ENCODE measurements at regions not wholly inside any gene's neighbourhood (a gene's known extent, or its start where the extent isn't known, plus 50 kb on each side); places are given as distances from the start of the nearest gene placed in this dataset.
A peak's percentile ranks its signal among the peaks of the same experiment; 100 is the strongest.

DNA sequence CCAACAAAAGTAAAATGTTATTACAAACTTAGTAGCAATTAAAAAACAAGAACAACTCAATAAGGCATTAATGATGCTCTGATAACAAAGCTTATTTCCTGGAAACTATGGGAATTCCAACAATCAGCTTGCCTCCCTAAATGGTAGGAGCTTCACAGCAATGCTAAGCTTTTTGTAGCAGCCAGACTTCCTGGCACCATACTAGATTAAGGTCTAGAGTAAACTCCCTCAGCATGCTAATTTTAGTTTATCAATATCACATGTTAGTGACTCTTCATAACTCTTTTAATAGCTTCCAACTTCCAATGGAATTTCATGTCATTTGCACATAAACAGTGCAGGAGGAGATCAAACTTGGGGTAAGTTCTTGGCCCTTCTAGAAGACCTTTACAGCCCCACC lies 782.0 kb downstream of the MCTP2 start:
- TF ChIP-seq, protein P1, sequence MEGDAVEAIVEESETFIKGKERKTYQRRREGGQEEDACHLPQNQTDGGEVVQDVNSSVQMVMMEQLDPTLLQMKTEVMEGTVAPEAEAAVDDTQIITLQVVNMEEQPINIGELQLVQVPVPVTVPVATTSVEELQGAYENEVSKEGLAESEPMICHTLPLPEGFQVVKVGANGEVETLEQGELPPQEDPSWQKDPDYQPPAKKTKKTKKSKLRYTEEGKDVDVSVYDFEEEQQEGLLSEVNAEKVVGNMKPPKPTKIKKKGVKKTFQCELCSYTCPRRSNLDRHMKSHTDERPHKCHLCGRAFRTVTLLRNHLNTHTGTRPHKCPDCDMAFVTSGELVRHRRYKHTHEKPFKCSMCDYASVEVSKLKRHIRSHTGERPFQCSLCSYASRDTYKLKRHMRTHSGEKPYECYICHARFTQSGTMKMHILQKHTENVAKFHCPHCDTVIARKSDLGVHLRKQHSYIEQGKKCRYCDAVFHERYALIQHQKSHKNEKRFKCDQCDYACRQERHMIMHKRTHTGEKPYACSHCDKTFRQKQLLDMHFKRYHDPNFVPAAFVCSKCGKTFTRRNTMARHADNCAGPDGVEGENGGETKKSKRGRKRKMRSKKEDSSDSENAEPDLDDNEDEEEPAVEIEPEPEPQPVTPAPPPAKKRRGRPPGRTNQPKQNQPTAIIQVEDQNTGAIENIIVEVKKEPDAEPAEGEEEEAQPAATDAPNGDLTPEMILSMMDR (IDR thresholded peaks at IDR 0.05): no peak
- ChIA-PET CTCF (no interaction called here), POLR2A (no interaction called here)
- intact Hi-C loops (cut with micrococcal nuclease): no loop called here
- ATAC-seq (no peak), DNase-seq (no peak)
- no peak overlapping the region for H3K4me3 Mint-ChIP-seq
- no peak overlapping the region for H3K27ac Mint-ChIP-seq
- H3K4me1 Mint-ChIP-seq (ENCODE audit: low read depth): no peaks in the 10 kb centered on the region
- H3K9me3 Mint-ChIP-seq: no peaks in the 10 kb centered on the region
- H3K27me3 Mint-ChIP-seq: no peaks in the 10 kb centered on the region
- no peaks in the 10 kb centered on the region for H3K36me3 Mint-ChIP-seq (ENCODE audit: low read depth)

DNA sequence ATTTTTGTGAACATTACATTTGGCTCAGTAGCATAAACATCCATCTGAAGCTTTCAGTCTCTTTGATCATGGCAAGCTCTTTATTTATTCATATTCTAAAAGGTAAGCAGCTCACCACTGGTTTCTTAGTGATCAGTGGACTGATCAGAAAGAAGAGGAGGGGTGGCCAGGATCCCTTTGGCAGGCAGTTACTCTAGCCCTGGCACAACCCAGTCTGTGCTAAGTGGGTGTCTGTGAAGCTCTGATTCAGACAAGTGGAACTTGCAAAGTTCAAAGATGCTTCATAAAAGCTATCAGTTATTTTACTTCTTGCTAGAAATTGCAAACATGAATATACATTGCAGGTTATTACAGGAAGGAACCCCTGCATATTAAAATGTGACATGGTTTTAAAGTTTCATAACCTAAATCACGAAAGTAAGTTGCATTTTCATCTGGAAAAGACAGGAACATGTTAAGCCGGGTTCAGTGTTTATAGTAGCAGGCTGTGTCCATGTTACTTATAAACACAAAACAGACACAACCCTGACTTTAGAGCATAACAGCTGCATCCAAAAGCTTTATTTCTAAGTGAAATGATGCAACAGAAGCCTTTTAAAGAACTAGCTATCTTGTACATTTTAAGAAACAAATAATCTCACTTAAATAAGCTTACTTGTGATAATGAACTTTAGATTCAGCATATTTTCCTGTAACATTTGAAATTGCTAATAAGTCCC lies 785.3 kb downstream of the MCTP2 start:
- H3K4me3 Mint-ChIP-seq: no peak overlapping the region
- ATAC-seq (no peak), DNase-seq (no peak)
- no peaks in the 10 kb centered on the region for H3K36me3 Mint-ChIP-seq (ENCODE audit: low read depth)
- H3K27me3 Mint-ChIP-seq: no peaks in the 10 kb centered on the region
- TF ChIP-seq, protein P1 (IDR thresholded peaks at IDR 0.05): no peak
- ChIA-PET POLR2A (no interaction called here), CTCF (no interaction called here)
- H3K9me3 Mint-ChIP-seq: no peaks in the 10 kb centered on the region
- H3K27ac Mint-ChIP-seq: no peak overlapping the region
- intact Hi-C loops (cut with micrococcal nuclease): no loop called here
- H3K4me1 Mint-ChIP-seq (ENCODE audit: low read depth): no peaks in the 10 kb centered on the region

DNA sequence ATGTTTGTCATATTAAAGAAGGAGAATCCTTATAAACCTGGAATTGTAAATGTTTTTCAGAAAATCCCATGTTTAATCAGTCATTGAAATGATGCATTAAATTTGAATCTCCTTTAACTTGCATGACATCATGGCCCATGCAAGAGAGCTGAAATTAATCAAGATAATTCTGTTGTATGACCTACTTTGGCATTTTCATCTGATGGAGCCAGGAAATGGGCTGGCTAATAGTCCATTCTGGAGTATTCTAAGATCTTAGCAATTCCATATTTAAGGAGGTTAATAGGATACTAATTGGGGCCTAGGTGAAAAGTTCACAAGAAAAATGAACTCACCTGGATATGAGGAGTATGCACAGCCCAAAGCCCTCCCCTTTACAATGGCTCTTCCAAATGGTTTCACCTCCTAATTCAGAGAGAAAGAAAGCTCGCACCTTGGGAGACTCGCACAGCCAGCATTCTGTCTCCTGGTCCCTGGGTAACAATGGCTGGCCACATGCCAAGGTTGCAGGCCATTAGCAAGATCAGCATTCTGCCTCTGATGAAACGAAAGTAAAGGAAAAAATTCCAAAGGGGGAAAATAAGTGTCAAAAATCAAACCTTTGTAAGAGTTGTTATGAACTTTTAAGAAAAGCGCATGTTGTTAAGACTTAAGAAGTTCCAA lies 786.4 kb downstream of the MCTP2 start:
- H3K27me3 Mint-ChIP-seq: no peaks in the 10 kb centered on the region
- TF ChIP-seq, protein P1 (IDR thresholded peaks at IDR 0.05): no peak
- DNase-seq: no peak
- H3K9me3 Mint-ChIP-seq: no peaks in the 10 kb centered on the region
- ATAC-seq: no peak
- no peaks in the 10 kb centered on the region for H3K36me3 Mint-ChIP-seq (ENCODE audit: low read depth)
- no peak overlapping the region for H3K27ac Mint-ChIP-seq
- CTCF ChIA-PET: no interaction called here
- no peaks in the 10 kb centered on the region for H3K4me1 Mint-ChIP-seq (ENCODE audit: low read depth)
- intact Hi-C loops (cut with micrococcal nuclease): no loop called here
- POLR2A ChIA-PET: no interaction called here
- H3K4me3 Mint-ChIP-seq: no peak overlapping the region

DNA sequence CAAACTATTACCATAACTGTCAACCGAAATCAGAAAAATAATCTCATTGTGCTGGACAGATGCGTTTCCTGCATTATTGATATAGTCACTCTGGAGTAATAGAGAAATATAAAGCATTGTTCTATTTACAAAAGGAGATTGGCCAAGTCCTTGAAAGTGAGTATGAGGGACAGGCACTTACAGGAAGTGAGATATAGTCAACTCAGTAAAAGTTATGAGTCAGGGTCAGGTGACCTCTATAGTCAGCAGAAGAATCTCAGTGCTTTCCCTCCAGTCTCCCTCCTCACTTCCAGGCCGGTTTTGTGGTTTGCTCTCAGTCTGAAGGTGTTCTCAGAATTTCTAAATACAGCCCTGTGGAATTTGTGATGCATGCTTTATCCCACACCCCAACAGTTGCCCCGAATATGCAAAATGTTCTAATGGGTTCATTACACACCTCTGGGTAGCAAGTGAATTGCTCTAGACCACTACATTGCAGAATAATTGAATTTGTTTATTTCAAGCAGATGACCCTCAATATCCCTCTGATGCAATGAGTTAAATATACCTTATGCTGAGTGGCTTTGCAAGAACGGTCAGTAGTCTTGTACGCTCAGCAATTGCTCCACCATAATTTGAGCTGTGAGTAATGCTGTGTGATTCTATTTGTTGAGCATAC lies 787.7 kb downstream of the MCTP2 start:
- CTCF ChIA-PET: no interaction called here
- peak; percentile 53 for ATAC-seq
- intact Hi-C loops (cut with micrococcal nuclease): no loop called here

More for the DNA sequence above, 787.7 kb downstream of the MCTP2 start:
- POLR2A ChIA-PET: no interaction called here
- Mint-ChIP-seq H3K27me3 (no peaks in the 10 kb centered on the region), H3K4me1 (ENCODE audit: low read depth) (no peaks in the 10 kb centered on the region), H3K9me3 (no peaks in the 10 kb centered on the region), H3K4me3 (no peak overlapping the region), H3K36me3 (ENCODE audit: low read depth) (no peaks in the 10 kb centered on the region), H3K27ac (no peak overlapping the region)
- TF ChIP-seq, protein P1 (IDR thresholded peaks at IDR 0.05): no peak
- DNase-seq: peak; percentile 9

Measured in activated CD8-positive, alpha-beta T cell treated with anti-CD3 and anti-CD28 coated beads for 36 hours (primary cell).